ENCODE measurements at regions not wholly inside any gene's neighbourhood (a gene's known extent, or its start where the extent isn't known, plus 50 kb on each side); places are given as distances from the start of the nearest gene placed in this dataset.
A peak's percentile ranks its signal among the peaks of the same experiment; 100 is the strongest.
"Not testable (repeated sequence)": the region's sequence is repeated elsewhere in the genome, so short reads cannot be mapped to it uniquely, and the experiment has no call there.

GRCh38 chrX:74063426-74064155 is 211.1 kb upstream of the XIST start:
- no peak for DNase-seq

GRCh38 chrX:74061879-74062278 is 209.4 kb upstream of the XIST start:
- DNase-seq, result no peak

- no peak for DNase-seq
These were observed 196.6 kb upstream of the XIST start for GRCh38 chrX:74049126-74049525.

- not testable (repeated sequence) for DNase-seq
These were observed 181.6 kb upstream of the XIST start for GRCh38 chrX:74034066-74034465.

GRCh38 chrX:74031527-74031926 is 179.0 kb upstream of the XIST start:
- not testable (repeated sequence) for DNase-seq

GRCh38 chrX:74030766-74031165 is 178.3 kb upstream of the XIST start:
- not testable (repeated sequence) for DNase-seq

- DNase-seq, result not testable (repeated sequence)
These were observed 172.6 kb upstream of the XIST start for GRCh38 chrX:74025145-74025544.

GRCh38 chrX:74023203-74023602 is 170.7 kb upstream of the XIST start:
- no peak for DNase-seq

GRCh38 chrX:74018253-74018652 is 165.7 kb upstream of the XIST start:
- DNase-seq, result no peak

- peak; percentile 0 to 30 for DNase-seq
These were observed 163.0 kb upstream of the XIST start for GRCh38 chrX:74015379-74016019.

- DNase-seq, result no peak
These were observed 156.5 kb upstream of the XIST start for GRCh38 chrX:74009041-74009440.

- DNase-seq, result no peak
These were observed 139.5 kb upstream of the XIST start for GRCh38 chrX:73992019-73992418.

GRCh38 chrX:73987166-73987565 is 134.7 kb upstream of the XIST start:
- no peak for DNase-seq

- no peak for DNase-seq
These were observed 127.1 kb upstream of the XIST start for GRCh38 chrX:73979551-73980131.

- DNase-seq, result no peak
These were observed 125.1 kb upstream of the XIST start for GRCh38 chrX:73977542-73978169.

GRCh38 chrX:73967461-73967860 is 114.9 kb upstream of the XIST start:
- not testable (repeated sequence) for DNase-seq

- no peak for DNase-seq
These were observed 113.3 kb upstream of the XIST start for GRCh38 chrX:73965833-73966232.

GRCh38 chrX:73964579-73964978 is 112.1 kb upstream of the XIST start:
- DNase-seq, result no peak

GRCh38 chrX:73963682-73964081 is 111.2 kb upstream of the XIST start:
- no peak for DNase-seq

GRCh38 chrX:73962948-73963347 is 110.4 kb upstream of the XIST start:
- no peak for DNase-seq

GRCh38 chrX:73961867-73962266 is 109.4 kb upstream of the XIST start:
- not testable (repeated sequence) for DNase-seq

- DNase-seq, result no peak
These were observed 92.0 kb upstream of the XIST start for GRCh38 chrX:73944563-73944908.

- DNase-seq, result peak; percentile 4 to 55
These were observed 91.4 kb upstream of the XIST start for GRCh38 chrX:73943693-73944562.
